PFSK-1 (cell line): ENCODE measurements at regions not wholly inside any gene's neighbourhood (a gene's known extent, or its start where the extent isn't known, plus 50 kb on each side); places are given as distances from the start of the nearest gene placed in this dataset.

Experiments
- POLR2AphosphoS5 ChIP-seq: IDR thresholded peaks from 2 replicates; pipeline ENCODE4 v1.6.1; 2012; ENCODE audit warnings: low read depth, mild to moderate bottlenecking, control low read depth, low read length, moderate library complexity
- REST ChIP-seq, 2 experiments: IDR thresholded peaks; 2 replicates each; pipeline versions ENCODE4 v1.6.1 to v1.8.0; 2011 to 2012; ENCODE audit warnings: low read depth in 2 of 2, low read length in 2 of 2, control low read depth in 1 of 2, inconsistent platforms in 1 of 2, mild to moderate bottlenecking in 1 of 2, moderate library complexity in 1 of 2; ENCODE audit not compliant: insufficient read depth in 1 of 2
- SIN3A ChIP-seq: IDR thresholded peaks from 2 replicates; pipeline ENCODE4 v1.6.1; 2012; ENCODE audit warnings: mild to moderate bottlenecking, low read length, moderate library complexity, borderline replicate concordance; ENCODE audit not compliant: insufficient read depth
- TAF1 ChIP-seq: IDR thresholded peaks from 2 replicates; pipeline ENCODE4 v1.6.1; 2012; ENCODE audit warnings: low read length, control low read depth, borderline replicate concordance; ENCODE audit not compliant: insufficient read depth

- TF ChIP-seq REST (IDR thresholded peaks at IDR 0.05; ENCODE audit: insufficient read depth in 1 of 2, low read depth in 2 of 2, low read length in 2 of 2) (no peak), POLR2AphosphoS5 (no peak), SIN3A (no peak), TAF1 (no peak)
Measured at GRCh38 chr20:7585126-7585679, 355.1 kb downstream of the HAO1 start.
